Esophagus muscularis mucosa (tissue), 3 donors: ENCODE measurements at regions not wholly inside any gene's neighbourhood (a gene's known extent, or its start where the extent isn't known, plus 50 kb on each side); places are given as distances from the start of the nearest gene placed in this dataset.

Experiments
- CTCF ChIP-seq, 3 experiments: fragments of 200-600 bp in 2 of 3; fragments of 450-650 bp in 1 of 3; sonication (generic) in 2 of 3; IDR thresholded peaks; one replicate each; pipeline ENCODE4 v1.5.1; 2017 to 2019; ENCODE audit warnings: antibody characterized with exemption in 3 of 3, mild to moderate bottlenecking in 2 of 3, moderate library complexity in 1 of 3
- POLR2A ChIP-seq: fragments of 450-650 bp; IDR thresholded peaks from one replicate; pipeline ENCODE4 v1.6.1; 2017; ENCODE audit warnings: antibody characterized with exemption, moderate library complexity, mild to moderate bottlenecking, low read depth
- POLR2AphosphoS5 ChIP-seq, 2 donors: sonication (generic); formaldehyde crosslinking; IDR thresholded peaks; one replicate each; pipeline ENCODE4 v1.6.1; 2017; ENCODE audit warnings: antibody characterized with exemption in 2 of 2

GRCh38 chr12:84159260-84159659, 753.3 kb downstream of the SLC6A15 start:
- TF ChIP-seq CTCF (IDR thresholded peaks at IDR 0.05) (no peak), POLR2A (no peak), POLR2AphosphoS5 (IDR thresholded peaks at IDR 0.05) (no peak)
